SH-SY5Y (cell line): ENCODE measurements at regions not wholly inside any gene's neighbourhood (a gene's known extent, or its start where the extent isn't known, plus 50 kb on each side); places are given as distances from the start of the nearest gene placed in this dataset.

Experiments used
- GATA2 ChIP-seq: IDR thresholded peaks from 2 replicates; pipeline ENCODE4 v1.6.1; 2011; ENCODE audit warnings: mild to moderate bottlenecking, low read depth, low read length
- GATA3 ChIP-seq: IDR thresholded peaks from 2 replicates; pipeline ENCODE4 v1.6.1; 2011; ENCODE audit warnings: low read depth, mild to moderate bottlenecking, low read length, moderate library complexity

DNA sequence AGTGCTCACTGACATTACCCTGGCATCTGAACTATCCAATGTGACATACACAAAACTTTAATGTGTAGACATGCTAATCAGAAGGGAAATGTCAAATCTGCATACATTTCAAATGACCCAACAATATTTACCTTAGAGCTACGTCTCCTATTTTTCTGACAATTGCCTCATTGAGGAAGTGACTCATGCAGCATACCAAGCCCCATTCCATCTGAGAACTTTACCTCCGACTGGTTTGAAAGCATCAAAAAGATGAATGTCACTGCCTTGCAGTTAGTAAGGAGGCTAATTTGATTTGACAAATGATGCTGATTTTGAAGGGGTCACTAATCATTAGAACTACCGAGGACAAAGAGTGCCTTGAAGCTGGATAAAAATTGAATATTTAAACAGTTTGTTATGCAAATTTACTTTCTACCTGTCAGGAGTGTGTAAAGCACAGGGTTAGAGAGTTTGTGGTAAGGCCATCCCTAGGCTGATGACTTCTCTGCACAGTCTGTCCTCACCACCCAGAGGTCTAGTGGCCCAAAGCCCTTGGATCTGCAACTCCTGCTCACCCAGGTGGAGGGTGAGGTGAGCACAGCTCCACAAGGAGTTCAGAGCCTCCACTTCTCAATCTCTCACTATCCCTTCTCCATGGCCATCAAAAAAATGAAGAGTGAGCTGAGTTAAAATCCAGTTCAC lies 500.3 kb upstream of the C1orf87 start:
- TF ChIP-seq GATA2 (no peak), GATA3 (no peak)

- TF ChIP-seq GATA2 (no peak), GATA3 (no peak)
Measured at GRCh38 chr1:60573121-60573520, 499.6 kb upstream of the C1orf87 start.

GRCh38 chr1:60572378-60572777 lies 498.8 kb upstream of the C1orf87 start:
- TF ChIP-seq GATA2 (no peak), GATA3 (no peak)

GRCh38 chr1:60571811-60572210 lies 498.2 kb upstream of the C1orf87 start:
- TF ChIP-seq GATA3 = no peak
- no peak for TF ChIP-seq GATA2

DNA sequence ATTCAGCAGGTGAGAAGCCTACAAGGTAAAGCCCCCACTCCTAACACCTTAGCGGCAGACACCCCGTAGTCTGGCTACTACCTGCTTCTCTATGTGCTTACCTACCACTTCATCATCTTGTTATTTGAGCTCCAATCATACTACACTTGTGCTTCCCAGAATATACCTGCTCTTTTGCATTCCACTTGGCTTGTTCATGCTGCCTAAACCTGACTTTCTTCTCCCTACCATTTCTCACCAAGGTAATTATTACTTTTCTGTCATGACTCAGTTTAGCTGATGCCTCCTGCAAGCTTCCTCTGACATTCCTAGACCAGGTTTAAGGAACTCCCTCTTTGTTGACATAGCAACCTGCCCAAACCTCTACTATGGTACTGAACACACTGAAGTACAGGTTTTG lies 495.6 kb upstream of the C1orf87 start:
- no peak for TF ChIP-seq GATA3

DNA sequence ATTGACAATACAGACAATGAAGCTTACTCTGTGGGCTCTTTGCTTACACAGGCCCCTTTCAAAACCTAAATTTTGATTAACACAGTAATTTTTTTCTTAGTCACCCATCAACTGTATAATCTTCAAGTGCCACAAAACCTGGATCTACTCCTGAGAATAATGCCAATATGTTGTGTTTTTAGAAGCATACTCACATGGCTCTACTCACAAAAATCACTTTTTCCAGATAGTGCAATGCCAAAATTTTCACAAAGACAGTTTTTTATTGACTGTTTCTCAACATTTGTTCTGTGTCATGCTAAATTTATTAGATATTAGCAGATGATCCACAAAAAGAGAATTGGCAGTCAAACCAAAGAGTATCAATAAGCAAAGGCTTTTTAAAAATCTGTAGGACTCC lies 493.7 kb upstream of the C1orf87 start:
- no peak for TF ChIP-seq GATA2
- TF ChIP-seq GATA3 = no peak

DNA sequence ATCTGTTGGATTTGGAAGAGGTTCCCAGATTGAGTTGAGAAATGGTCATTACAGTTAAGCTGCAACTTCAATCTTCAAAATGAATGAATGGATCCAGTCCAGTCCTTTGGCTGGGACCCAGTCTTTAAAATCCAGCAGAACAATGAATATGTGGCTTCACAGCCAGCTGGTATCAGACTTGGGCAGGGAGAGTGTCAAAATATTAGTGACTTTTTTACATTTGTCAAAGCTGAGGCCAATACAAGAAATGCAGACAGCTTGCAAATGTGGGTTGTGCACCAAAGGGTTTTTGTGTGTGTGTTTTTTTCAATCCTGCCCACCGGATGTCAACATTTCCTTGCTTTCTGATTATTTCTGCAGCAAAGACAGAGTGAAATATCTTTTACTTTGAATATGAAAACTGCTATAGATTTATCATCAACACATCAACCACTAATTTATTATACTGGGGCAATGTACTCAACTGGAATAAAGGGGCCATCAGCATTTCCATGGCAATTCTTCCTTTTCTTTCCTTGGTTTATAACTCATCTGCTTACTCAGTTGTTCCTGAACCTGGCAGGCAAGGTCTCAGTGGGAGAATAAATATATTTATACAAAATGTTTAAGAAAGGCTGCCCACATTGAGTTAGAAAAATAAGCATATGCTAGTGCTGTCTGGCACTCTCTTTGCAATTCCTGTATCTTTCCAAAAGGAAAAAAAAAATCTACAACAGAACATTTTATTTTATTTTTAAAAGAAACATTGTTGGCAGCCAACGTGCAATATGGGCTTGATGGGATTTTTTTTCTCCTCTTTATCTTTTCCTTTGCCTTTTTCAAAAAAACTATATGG lies 491.6 kb upstream of the C1orf87 start:
- TF ChIP-seq GATA3 = no peak
- no peak for TF ChIP-seq GATA2

DNA sequence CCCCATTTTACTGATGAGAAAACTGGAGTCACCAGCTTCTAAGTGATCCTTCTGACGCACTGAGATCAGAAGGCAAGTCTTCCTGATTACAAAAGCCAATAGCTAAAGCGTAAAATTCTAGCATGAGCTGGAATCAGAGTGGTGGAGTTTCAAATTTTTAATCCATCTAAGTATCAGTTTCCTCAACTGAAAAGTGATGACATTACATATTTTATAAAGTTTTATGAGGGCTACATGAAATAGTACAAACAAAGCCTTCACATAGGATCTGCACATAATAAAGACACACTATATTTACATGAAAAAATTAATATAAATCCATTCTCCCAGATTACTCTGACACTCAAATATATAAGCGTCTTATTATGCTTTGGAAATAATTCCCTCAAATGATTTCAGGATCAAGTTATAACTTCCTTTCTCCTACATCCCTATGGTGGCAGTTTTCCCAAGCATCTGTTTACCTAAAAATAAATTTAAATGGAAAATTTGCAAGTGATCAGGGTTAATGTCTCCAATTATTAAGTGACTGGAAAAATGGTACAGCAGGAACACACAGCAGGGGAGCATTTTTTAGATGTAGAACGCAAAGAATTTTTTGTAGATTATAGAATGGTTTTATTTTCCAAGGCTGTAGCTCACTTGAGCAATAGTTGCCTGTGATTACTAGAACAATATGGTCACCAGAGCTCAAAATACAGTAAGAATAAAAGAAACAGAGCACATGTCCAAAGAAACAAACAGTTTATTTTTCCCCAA lies 490.4 kb upstream of the C1orf87 start:
- no peak for TF ChIP-seq GATA3
- no peak for TF ChIP-seq GATA2

- TF ChIP-seq GATA2 (no peak), GATA3 (no peak)
Measured at GRCh38 chr1:60562740-60563139, 489.2 kb upstream of the C1orf87 start.

DNA sequence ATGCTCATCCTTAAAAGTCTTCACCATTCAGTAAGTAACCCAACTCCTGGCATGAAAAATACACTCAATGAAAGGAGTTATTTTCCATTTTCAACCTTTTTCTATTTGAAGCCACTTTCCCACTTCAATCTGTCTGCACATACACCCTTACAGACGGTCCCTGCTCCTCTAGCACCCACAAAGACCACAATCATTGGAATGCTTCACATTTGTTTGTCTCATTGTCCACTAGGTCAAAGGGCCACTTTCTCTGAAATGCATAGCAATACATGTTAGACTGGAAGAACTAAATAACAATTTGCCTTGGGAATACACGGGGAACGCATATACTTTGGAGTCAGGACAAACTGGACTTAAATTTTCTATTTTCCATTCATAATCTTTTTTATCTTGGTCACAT lies 487.1 kb upstream of the C1orf87 start:
- TF ChIP-seq GATA3 = no peak
- no peak for TF ChIP-seq GATA2

GRCh38 chr1:60558236-60558635 lies 484.7 kb upstream of the C1orf87 start:
- no peak for TF ChIP-seq GATA3
- TF ChIP-seq GATA2 = no peak

- TF ChIP-seq GATA2 (no peak), GATA3 (no peak)
Measured at GRCh38 chr1:60553730-60554129, 480.2 kb upstream of the C1orf87 start.

- no peak for TF ChIP-seq GATA2
- TF ChIP-seq GATA3 = no peak
Measured at GRCh38 chr1:60547821-60548220, 474.3 kb upstream of the C1orf87 start.

DNA sequence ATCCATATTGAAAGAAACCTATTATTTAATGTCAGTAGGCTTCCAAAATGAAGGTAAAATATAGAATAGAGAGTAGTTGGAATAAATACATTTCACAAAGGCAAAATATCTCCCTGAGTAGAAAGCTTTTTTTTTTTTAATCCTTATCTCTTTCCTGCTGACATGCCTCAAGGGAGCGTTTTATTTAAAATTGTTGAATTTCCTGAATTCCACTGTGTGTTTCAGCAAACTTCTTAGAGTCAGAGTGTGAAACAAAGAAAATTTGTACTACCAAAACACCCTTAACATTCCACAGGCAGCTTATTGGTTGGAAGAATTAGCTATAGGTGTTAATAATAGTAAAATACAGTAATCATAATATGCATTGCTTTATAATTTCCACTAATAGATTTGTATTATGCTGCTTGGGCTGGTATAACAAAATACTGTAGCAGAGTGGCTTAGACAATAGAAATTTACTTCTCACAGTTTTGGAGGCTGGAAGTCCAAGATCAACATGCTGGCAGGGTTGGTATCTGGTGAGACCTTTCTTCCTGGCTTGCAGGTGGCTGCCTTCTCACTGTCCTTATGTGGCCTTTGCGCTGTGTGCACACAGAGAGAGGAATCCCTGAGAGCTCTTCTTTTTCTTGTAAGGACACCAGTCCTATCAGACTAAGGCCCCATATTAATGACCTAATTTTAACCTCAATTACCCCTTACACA lies 468.4 kb upstream of the C1orf87 start:
- TF ChIP-seq GATA3 (no peak), GATA2 (no peak)
